HG02938 (cell line): ENCODE measurements at regions not wholly inside any gene's neighbourhood (a gene's known extent, or its start where the extent isn't known, plus 50 kb on each side); places are given as distances from the start of the nearest gene placed in this dataset.
"Not testable (repeated sequence)": the region's sequence is repeated elsewhere in the genome, so short reads cannot be mapped to it uniquely, and the experiment has no call there.

Experiments used
- ATAC-seq: cut with Tn5 transposase; IDR thresholded peaks from one replicate; pipeline ENCODE4 v1.9.1; 2021; ENCODE audit warnings: mild to moderate bottlenecking, moderate library complexity; ENCODE audit not compliant: unreplicated experiment

GRCh38 chr20:40634891-40635290 is 54.1 kb downstream of the MAFB start:
- ATAC-seq: no peak

GRCh38 chr20:40633123-40633850 is 55.7 kb downstream of the MAFB start:
- no peak for ATAC-seq

- ATAC-seq: no peak
These were observed 56.6 kb downstream of the MAFB start for GRCh38 chr20:40632346-40632976.

DNA sequence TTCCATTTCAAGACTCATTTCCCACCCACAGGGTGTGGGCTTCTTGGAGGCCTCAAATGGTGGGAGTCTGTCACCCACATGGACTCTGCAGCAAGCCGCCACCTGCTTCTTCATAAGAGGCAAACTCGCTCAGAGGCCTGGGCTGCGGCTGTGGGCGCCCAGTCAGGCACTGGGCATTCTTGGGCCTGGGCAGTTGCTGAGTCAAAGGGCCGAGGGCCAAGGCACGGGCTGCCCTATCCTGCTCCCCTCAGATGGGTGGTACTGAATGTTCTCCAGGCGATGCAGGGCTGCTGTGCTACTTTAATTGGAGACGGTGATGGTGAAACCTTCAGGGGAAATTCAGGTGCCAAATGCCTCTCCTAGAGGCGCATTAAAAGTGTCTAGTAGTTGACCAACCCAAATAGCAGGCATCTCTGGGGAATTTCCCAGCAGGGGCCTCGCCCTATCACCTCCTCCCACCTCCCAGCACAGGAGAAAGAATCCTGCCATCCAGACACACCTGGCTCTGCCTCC is 57.9 kb downstream of the MAFB start:
- ATAC-seq: no peak

- no peak for ATAC-seq
These were observed 58.3 kb downstream of the MAFB start for GRCh38 chr20:40630713-40631112.

GRCh38 chr20:40630099-40630498 is 58.9 kb downstream of the MAFB start:
- no peak for ATAC-seq

GRCh38 chr20:40628877-40629276 is 60.2 kb downstream of the MAFB start:
- no peak for ATAC-seq

GRCh38 chr20:40619053-40619452 is 70.0 kb downstream of the MAFB start:
- not testable (repeated sequence) for ATAC-seq

- ATAC-seq: no peak
These were observed 71.4 kb downstream of the MAFB start for GRCh38 chr20:40617594-40617993.

DNA sequence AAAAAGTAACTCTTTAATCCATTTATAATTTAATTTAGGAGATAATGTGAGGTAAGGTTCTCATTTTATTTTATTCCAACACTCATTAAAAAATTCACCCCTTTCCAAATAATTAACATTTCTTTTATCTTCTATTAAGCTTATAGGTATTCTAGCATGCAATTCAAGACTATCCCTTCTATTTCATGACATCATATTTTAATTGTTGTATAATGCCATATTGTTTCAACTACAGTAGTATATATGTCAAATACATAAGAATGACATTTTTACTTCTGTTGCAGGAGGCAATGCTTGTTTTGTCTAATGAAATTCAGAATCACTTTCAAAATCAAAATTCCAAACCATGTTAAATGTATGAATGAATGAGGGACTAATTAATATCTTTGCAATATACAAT is 76.2 kb downstream of the MAFB start:
- ATAC-seq: no peak

GRCh38 chr20:40612247-40612646 is 76.8 kb downstream of the MAFB start:
- no peak for ATAC-seq

DNA sequence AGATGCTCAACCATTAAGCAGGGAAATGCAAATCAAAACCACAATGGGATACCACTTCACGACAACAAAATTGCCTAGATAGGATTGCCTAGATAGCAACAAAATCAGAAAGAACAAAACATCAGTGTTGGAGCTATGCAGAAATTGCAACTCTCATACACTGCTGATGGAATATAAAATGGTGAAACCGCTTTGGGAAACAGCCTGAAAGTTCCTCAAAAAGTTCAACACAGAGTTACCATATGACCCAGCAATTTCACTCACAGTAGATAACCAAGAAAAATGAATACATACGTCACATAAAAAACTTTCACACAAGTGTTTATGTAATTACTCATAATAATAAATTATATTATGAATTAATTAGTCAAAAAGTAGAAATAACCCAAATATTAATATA is 78.3 kb downstream of the MAFB start:
- ATAC-seq: no peak

GRCh38 chr20:40607927-40608326 is 81.1 kb downstream of the MAFB start:
- no peak for ATAC-seq

DNA sequence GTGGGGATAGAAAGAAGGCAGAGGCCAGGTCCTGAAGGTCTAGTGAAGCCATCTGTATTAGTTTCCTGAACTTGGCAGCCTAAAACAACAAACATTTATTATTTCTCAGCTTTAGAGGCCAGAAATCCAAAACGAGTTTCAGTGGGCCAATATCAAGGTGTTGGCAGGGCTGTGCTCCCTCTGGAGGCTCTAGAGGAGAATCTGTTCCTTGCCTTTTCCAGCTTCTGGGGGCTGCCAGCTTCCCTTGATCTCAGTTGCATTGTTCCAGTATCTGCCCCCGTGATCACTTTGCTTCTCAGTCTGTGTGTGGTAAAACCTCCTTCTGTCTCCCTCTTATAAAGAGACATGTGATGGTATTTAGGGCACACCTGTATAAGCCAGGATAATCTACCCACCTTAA is 82.4 kb downstream of the MAFB start:
- no peak for ATAC-seq

DNA sequence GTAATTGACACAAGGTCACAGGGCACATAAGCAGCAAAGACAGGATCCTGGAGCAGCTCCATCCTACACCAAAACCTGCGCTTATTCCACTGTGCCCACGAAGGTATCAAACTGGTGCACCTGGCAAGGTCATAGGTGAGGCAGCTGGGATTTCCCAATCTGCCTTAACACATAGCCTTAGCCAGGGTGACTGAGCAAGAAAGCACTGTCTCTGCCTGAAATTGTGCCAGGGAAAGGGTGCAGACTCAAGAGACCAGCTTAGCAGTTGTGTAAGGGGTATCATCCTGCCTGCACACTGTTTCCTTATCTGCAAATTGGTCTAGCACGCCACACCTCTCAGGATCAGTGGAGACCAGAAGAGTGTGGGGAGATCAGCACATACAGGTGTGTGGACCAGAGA is 82.8 kb downstream of the MAFB start:
- ATAC-seq: no peak

GRCh38 chr20:40604416-40604815 is 84.6 kb downstream of the MAFB start:
- ATAC-seq: no peak

GRCh38 chr20:40603057-40603651 is 85.9 kb downstream of the MAFB start:
- no peak for ATAC-seq

DNA sequence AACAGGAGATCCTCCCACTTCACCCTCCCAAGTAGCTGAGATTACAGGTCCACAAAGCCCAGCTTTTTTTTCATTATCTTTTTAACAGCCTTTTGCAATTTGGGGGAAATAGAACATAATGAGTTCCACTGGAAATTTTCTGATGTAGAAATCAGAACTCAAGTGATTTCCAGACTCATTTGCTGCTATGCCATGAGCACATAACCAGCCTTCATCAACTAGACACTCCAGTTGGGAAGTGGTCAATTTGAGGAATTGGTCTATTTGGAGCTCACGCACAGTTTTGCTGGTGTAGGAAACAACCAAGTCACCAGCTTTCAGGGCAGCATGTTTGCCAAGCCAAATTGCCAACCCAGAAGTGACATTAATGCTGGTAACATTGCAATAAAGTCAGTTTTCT is 86.7 kb downstream of the MAFB start:
- no peak for ATAC-seq

- ATAC-seq: no peak
These were observed 88.4 kb downstream of the MAFB start for GRCh38 chr20:40600441-40601219.

- ATAC-seq: no peak
These were observed 89.0 kb downstream of the MAFB start for GRCh38 chr20:40599987-40600386.

DNA sequence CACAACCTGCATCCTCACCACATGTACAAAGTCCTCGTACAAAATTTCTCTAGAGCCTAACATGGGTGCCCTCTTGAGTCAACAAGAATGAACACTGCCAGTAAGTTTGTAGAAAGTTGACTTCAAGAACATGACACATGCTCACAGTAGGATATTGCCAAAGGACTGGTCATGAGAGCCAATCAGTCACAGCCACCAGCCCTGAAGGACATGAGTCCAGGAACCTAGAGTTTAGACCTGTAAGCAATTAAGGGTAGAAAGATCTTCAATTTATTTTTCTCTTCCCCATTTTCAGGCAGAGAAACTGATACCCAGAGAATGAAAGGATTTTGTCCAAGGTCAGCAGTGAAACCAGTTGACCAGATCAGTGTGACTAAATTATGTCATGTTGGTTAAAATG is 96.1 kb downstream of the MAFB start:
- no peak for ATAC-seq
